GM18508 (cell line): ENCODE measurements at regions not wholly inside any gene's neighbourhood (a gene's known extent, or its start where the extent isn't known, plus 50 kb on each side); places are given as distances from the start of the nearest gene placed in this dataset.

Experiments used
- ATAC-seq: cut with Tn5 transposase; IDR thresholded peaks from one replicate; pipeline ENCODE4 v1.9.1; 2021; ENCODE audit warnings: moderate number of reproducible peaks; ENCODE audit not compliant: insufficient read depth, unreplicated experiment

DNA sequence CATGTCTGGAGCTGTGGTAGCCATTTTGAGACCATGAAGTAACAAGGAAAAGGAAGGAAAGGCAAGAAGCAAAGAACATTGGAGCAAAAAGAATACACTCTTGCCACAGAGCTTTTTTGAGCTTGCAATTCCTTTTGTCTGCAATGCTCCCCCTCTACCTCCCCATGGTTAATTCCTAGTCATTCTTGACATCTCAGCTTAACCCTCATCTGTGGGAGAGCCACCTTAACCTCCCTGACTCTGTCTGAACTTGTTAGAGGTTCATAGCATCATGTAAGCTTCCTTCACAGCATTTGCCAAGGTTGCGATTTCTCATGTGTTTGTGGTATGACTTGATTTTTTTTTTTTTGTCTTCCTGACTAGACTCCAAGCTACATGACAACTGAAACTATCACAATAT is 564.1 kb upstream of the PLXNA2 start:
- ATAC-seq, result no peak

DNA sequence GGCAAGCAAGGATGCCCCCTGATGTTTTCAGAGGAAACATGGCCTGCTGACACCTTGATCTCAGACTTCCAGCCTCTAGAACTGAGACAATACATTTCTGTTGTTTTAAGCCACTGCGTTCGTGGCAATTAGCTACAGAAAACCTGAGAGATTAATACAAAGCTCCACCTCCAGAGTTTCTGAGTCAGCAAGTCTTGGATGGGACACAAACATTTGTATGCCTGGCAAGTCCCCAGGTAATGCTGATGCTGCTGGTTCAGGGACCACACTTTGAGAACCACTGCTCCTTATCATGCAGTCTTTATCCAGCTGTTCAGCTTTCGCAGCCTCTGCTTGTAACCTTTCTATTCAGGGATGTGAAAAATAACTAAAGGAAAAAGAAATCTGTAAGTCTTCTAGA is 565.7 kb upstream of the PLXNA2 start:
- no peak for ATAC-seq

DNA sequence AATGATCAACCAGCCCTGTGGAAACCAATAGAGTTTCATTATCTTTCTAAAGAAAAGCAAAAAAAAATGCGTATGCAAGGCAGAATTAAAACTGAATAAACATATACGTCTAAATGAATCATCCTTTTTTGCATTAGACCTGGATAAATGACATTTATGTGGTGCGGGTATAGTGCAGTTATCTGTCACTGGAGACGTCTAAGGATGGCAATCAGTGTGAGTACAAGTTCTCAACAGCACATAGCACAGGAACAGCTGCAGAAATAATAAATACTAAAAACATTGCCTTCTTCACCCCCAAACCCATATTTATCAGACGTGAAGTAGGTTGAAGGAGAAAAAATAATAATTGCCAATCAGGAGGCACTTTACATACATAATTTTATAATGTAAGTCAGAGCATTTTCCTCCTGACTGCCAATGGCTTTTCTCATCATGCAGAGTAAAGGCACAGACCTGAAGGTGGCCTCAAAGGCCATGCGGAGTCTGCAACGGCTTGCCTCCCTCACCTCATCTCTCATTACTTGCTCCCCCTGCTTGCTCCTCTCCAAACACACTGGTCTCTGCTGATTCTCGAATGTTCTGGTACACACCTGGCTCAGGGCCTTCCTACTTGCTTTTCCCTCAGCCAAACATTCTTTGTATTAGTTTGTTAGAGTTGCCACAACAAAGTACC is 574.7 kb upstream of the PLXNA2 start:
- no peak for ATAC-seq

DNA sequence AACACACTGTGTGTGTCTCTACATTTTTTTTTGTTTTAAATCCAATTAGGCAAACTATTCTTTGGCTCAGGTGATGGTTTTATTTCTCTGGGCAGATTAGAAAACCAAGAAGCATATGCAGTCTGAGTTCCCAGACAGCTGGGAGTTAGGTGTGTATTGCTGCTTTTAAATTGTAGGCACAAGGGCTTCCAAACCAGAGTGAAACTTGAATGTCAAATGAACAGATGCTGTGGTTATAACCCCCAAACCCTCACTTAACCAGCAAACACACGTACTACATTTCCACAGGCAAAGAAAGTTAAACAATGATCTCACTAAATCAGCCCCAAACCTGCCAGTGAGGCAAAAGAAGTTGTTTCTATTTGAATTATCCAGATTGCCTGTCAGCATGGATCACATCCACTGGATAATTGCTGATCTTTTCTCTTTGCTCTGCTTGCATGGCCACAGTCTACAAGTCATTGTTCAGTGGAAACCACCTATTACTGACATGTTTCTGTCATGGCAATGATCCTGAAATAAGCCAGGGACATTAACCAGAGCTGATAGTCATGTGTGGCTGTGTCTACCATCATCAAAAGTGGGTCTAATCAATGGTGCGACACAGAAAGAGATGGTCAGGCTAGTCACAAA is 576.5 kb upstream of the PLXNA2 start:
- no peak for ATAC-seq

DNA sequence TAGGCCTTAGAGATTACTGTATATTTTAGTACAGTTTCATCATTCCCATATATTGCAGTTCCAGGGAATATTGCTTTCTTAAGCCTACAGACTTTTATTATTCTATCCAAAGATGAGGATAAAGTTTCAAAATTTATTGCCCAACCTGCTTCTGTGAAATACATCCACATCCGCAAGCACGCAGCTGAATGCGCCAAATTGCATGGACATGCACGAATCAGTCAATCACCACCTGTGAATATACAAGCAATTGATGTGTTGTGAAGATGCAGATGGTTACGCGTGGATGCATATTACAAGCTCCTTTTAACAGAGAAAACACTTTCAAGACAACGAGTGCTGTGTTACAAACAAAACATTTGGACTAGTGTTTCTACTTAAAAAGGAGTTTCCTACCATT is 577.8 kb upstream of the PLXNA2 start:
- ATAC-seq, result no peak

DNA sequence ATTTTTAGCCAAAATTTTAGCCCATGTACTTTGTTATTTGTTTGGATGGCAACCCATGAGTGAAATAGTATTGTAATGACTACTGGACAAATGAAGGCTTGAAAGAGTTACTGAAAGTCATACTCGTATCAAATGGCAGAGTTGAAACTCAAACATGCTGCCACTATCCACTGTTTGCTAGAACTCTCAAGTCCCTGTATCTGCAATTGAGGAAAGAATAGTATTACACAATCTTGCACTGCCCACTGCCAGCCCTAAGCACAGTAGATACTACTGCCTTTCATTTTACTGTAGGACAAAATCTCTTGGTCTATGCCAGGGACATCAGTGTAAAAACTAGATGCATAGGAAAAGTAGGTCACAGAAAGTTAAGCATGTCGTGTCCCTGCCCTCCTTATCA is 581.1 kb upstream of the PLXNA2 start:
- no peak for ATAC-seq

DNA sequence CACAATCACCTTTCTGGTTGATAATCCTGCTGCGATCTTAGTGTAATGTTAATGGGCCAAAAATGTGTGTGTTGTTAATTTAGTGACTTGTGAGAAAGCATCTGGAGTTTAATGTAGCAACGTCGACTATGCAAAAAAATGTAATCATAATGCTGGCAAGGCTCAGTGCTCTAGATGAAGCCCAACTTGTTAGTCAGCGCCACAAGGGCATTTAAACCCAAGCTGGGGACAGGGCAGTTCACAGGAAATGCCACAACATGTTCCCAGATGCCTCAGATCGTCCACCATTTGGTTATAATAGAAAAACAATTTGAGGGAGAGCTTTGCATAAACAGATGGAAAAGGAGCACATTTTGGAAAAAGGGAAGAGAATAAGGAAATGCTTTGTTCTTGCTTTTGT is 585.4 kb upstream of the PLXNA2 start:
- no peak for ATAC-seq

DNA sequence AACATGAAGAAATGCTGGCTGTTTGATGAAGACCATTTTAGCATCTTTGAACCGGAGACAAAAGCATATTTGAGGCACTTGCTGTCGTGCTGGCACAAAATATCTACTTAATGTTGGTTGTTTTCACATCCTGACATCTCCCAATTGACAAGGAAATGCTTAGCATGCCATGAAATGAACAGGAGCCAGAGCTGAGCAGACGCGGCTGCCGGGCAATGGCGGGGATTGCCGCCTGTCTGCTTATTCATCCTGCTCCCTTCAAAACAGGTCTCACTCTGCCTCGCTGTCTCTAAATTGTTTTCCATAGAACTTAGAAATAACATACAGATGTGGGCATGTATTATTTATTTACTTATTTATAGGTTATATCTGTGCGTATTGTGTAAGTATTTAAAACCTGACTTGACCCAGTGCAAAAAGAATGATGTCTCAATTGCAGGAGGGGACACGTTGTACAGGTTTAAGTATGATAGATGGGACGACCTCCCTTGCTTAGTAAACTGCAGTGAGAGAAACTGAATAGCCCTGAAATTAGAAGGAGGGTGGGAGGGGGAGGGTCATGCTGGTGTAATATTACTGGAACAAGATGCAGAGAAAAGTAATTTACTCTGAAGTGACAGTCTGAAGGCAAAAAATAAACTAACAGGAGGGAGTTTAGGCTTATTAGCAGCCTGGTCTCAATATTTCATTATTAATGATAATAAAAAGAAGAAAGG is 590.4 kb upstream of the PLXNA2 start:
- ATAC-seq, result no peak

DNA sequence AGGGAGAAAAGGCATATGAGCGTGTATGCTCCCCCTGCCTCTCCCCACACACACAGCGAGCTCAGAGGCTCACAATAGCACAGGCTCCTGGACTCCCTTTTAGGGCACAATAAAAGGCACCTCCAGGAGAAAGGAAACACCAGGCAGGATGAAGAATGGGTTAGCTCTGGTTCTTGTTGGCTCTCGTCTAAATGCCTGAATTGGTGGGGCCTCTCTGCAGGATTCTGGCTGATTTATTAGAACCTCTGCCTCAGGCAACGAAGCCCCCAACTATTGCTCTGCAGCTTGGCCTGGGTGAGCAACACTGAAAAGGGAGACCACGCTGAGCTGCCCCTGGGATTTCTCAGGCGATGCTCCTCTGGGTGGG is 590.9 kb upstream of the PLXNA2 start:
- no peak for ATAC-seq

DNA sequence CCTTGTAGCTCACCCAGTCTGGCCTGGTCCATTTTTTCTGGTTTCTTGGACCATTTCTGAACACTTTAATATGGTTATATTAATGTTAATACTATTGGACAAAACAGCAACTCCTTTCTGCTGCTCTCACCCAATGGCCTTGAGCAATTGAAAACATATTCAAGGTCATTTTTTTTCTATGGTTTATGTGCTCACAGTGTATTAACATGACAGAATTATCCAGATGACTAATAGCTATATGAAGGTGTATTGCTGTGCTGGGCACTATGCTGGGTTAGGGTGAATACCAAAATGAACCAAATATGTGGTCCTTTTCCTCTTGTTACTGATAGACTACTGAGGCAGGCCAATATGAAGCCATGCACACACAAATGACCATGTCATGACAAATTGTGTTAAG is 591.6 kb upstream of the PLXNA2 start:
- no peak for ATAC-seq

DNA sequence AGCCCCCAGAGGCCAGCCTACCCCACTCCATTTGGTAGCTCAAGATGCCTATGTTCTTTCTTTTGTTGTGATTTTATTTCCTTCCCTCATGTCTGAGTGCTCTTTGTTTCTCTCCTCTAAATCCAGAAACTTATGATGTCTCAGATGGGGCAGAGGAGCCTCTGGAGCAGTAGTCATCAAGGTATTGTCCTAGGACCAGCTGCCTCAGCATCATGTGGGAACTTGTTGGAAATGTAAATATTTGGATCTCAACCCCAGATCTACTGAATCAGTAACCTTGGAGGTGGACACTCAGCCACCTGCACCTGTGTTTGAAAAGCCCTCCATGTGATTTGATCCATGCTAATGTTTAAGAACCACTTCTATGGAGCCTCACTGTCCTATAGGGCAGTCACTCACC is 593.1 kb upstream of the PLXNA2 start:
- ATAC-seq, result no peak

DNA sequence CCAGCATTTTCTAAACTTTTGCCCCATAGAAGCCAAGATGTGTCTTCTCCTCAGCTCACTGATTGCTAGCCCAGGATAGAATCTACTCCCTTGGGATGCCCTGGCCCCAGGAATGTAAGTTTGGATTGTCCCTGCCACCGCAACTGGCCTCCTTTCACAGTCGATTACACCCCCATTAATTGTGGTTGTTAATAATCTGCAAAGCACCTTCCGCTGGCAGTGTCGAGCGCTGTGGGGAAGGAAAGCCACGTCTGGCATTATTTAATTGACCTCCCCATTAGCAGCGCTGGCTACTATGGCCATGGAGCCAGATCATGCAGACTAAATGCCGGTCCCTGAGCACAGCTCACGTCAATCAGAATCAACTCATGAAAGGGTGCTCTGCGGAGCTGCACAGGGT is 597.3 kb upstream of the PLXNA2 start:
- ATAC-seq, result no peak

DNA sequence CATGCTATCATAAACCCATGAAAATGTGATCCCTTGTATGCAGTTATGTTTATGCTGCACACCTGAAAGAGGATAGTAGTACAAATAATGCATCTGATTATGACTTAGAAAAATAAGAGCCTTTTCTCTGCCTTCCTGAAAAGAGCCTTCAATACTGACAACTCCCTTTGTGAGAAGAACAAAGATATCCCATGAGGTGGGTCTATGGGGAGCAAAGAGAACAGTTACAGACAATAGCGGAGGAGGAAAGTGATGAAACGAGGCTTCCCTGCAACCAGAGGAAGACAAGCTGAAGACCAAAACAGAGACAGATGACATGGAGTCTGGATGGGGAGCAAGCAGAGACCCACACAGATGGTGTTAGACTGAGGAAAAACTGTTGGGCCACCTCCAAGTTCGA is 598.3 kb upstream of the PLXNA2 start:
- no peak for ATAC-seq

DNA sequence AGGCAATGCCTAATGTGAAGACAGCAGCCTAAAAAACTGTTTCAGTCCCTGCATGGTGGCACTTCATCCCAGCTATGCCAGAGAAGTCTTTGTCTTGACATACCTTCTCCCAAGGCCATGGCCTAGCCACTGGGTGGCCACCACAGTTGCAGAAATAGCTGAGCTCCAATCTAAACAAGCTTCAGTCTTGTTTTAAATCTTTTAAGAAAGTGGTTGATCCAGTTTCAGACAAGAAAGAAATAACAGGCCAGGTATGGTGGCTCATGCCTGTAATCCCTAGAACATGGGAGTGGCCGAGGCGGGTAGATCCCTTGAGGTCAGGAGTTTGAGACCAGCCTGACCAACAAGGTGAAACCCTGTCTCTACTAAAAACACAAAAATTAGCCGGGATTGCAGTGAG is 600.0 kb upstream of the PLXNA2 start:
- ATAC-seq, result no peak

DNA sequence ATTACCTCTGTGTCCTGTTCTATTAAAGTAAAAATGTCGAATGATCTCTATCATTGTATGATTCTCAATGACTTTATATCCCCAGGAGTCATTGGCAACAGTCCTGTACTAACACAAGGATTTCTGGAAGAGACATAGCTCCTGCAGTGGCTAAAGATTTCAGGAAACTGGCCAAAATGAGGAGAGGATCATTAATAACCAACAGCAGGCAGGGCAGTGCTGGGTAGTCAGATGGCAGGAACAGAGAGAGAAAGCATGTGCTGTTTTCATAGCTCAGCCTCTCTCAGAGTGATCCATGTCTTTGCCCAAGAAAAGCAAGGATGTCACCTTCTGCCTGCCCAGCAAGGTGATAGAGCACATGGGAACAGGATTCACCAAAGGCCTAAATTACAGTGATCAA is 604.7 kb upstream of the PLXNA2 start:
- no peak for ATAC-seq

DNA sequence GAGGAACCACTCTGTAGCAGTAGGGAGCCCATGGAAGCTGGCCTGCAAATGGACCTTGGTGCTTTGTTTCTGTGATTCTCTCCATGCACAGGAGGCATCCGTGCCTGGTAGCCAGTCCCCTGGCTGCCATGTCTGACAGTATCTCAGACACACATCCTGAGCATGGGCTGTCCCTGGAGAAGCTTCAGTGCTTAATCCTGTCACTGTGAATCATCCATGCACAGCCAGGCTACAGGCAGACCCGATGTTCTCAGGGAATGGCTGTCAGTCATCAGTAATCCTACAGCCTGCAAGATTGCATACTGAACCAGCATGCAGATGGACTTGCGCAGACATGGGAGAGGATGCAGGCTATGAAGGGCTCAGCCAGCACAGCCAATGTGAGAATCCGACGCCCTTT is 606.3 kb upstream of the PLXNA2 start:
- no peak for ATAC-seq

DNA sequence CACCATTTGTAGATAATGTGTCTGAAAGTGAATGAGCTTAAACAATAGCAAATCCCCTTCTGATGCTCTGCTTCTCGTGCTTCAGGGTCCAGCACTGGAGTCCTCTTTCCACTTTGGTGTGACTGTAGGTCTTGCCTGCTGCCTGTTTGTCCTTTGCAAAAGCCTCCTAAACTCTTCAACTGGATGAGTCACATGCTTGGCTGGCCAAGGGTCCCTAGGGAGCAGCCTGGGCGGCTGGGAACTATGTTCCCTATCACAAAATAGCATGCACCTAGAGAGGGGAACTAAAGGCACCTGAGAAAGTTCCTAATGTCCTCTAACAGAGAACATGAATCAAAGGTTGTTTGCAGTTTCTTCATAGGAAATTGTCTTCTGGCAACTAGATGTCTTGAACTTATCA is 607.2 kb upstream of the PLXNA2 start:
- no peak for ATAC-seq

DNA sequence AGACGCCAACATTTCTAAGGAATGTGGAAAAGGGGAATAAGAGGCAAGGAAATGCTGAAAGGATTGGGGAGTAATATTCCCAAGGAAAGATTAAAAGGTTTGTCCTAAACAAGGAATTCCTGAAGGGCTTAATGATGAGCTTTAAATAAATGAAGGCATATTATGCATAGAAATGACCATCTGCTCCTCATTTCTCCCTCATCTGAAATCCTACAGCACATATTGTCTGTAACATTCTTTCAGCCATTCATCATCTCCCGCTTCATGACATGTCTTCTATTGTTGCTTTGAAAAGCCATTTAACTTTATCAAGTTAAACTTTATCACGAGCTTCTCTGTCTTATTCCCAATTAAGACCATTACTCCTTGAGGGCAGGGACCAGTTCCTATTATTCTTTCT is 608.7 kb upstream of the PLXNA2 start:
- no peak for ATAC-seq

DNA sequence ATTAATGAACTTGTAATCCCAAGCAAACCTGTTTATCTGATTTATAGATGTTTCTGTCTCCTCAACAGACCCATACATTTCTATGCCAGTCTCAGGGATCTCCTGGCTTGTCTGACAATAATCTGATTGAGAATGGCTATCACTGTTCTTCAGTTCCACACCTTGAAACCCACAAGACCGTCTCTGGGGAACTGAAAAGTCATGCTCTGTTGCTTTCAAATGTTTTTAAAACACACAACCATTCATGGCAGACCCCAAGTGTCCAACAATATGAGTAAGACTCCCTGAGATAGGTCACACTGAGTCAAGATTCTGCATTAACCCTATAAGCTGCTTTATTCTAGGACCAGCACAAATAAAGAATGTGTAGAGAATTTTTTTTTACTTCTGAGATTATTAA is 611.2 kb upstream of the PLXNA2 start:
- no peak for ATAC-seq

DNA sequence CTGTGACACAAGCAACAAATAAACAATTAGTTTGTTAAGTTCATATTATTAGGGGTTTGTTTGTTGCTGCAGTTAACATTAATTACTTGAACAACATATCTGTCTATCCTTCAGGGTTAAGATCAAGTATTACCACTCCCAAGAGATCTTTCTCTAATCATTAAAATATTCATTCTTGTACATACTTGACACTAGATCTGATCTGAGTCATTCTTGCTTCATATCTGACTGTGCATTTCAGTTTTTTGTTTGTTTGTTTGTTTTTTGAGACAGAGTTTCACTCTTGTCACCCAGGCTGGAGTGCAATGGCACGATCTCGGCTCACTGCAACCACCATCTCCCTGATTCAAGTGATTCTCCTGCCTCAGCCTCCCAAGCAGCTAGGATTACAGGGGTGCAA is 613.3 kb upstream of the PLXNA2 start:
- no peak for ATAC-seq

DNA sequence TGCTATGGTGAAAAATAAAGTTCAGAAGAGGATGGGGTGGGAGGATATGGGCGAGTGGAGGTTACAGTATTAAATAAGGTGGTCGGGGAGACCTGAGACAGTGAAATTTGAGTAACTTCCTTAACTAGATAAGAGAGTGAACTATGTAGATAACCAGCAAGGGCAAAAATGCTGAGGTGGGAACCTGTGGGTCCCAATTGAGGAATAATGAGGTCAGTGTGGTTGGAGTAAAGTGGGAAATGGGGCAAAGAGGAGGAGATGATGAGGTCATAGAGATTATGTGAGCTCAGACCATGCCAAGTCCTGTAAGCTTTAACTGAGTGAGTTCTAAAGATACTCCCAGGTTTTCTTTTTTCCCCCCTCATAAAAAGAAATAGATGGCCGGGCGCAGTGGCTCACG is 614.6 kb upstream of the PLXNA2 start:
- ATAC-seq, result no peak

DNA sequence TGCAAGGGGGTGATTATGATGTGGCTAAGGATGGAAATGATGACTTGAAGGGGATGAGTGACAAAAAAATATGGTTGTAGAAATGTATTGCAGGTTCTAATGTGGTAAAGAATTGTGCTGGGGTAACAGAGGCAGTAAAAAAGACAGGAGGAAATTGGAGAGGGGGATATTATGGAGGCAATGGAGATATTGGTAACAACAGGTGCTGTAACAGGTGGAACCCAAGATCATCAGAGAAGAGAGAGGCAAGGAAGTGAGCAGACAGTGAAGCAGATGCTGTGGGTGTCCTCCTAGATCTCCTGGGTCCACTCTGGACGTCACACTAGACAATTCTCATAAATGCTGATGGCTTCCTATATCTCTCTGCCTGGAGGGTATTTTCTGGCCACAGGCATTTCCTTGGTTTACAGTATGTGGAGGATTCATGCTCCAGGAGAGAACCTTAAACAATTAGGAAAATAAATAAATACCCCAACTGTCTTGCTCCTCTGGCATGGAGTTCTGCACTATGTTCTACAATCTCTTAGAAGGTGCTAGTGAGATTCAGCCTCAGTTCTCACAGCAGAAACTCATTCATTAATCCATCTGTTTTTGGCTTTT is 620.3 kb upstream of the PLXNA2 start:
- ATAC-seq, result no peak
